NCI-H82 treated with DMSO at 0.1 percent for 48 hours (cell line): ENCODE measurements at regions not wholly inside any gene's neighbourhood (a gene's known extent, or its start where the extent isn't known, plus 50 kb on each side); places are given as distances from the start of the nearest gene placed in this dataset.
A peak's percentile ranks its signal among the peaks of the same experiment; 100 is the strongest.

Experiments used
- DNase-seq: peaks from one replicate; lab custom pipeline; 2025; ENCODE audit not compliant: unreplicated experiment; lab: John Stamatoyannopoulos, UW

- DNase-seq, result no peak
These were observed 58.1 kb downstream of the TUSC7 start for GRCh38 chr3:116767726-116768125.

- peak; percentile 78 for DNase-seq
These were observed 61.4 kb downstream of the TUSC7 start for GRCh38 chr3:116770815-116771450.

GRCh38 chr3:116776880-116777785 is 67.6 kb downstream of the TUSC7 start:
- no peak for DNase-seq

- peak; percentile 70 for DNase-seq
These were observed 75.6 kb downstream of the TUSC7 start for GRCh38 chr3:116785226-116785625.

- no peak for DNase-seq
These were observed 93.1 kb downstream of the TUSC7 start for GRCh38 chr3:116802651-116803050.

GRCh38 chr3:116806351-116806750 is 96.8 kb downstream of the TUSC7 start:
- no peak for DNase-seq

GRCh38 chr3:116808725-116809124 is 99.1 kb downstream of the TUSC7 start:
- DNase-seq, result no peak

GRCh38 chr3:116809208-116809607 is 99.6 kb downstream of the TUSC7 start:
- DNase-seq, result no peak

GRCh38 chr3:116811754-116812153 is 102.2 kb downstream of the TUSC7 start:
- DNase-seq, result no peak

- DNase-seq, result no peak
These were observed 103.4 kb downstream of the TUSC7 start for GRCh38 chr3:116812949-116813348.

GRCh38 chr3:116815321-116815720 is 105.7 kb downstream of the TUSC7 start:
- DNase-seq, result no peak

- DNase-seq, result peak; percentile 88
These were observed 106.4 kb downstream of the TUSC7 start for GRCh38 chr3:116815831-116816588.

GRCh38 chr3:116821371-116821770 is 111.8 kb downstream of the TUSC7 start:
- peak; percentile 98 for DNase-seq

- no peak for DNase-seq
These were observed 114.6 kb downstream of the TUSC7 start for GRCh38 chr3:116824208-116824607.

GRCh38 chr3:116833202-116833601 is 123.6 kb downstream of the TUSC7 start:
- DNase-seq, result no peak

GRCh38 chr3:116834816-116835215 is 125.2 kb downstream of the TUSC7 start:
- no peak for DNase-seq

GRCh38 chr3:116835658-116836057 is 126.1 kb downstream of the TUSC7 start:
- no peak for DNase-seq

- no peak for DNase-seq
These were observed 126.7 kb downstream of the TUSC7 start for GRCh38 chr3:116836286-116836685.

GRCh38 chr3:116837483-116837882 is 127.9 kb downstream of the TUSC7 start:
- no peak for DNase-seq

GRCh38 chr3:116841003-116841735 is 131.6 kb downstream of the TUSC7 start:
- peak; percentile 51 for DNase-seq
